H9 (cell line): ENCODE measurements at regions not wholly inside any gene's neighbourhood (a gene's known extent, or its start where the extent isn't known, plus 50 kb on each side); places are given as distances from the start of the nearest gene placed in this dataset.

Experiments used
- DNase-seq: peaks from one replicate; pipeline ENCODE4 v3.0.0-alpha.2; 2017
- H2AFZ ChIP-seq: one replicate; pipeline ENCODE4 v1.6.1; 2013; ENCODE audit warnings: mild to moderate bottlenecking, low read length, control low read depth, moderate library complexity
- H2AK5ac ChIP-seq: 2 replicates; pipeline ENCODE4 v1.6.1; 2013; ENCODE audit warnings: low read length, control low read depth, mixed read lengths; ENCODE audit not compliant: insufficient read length
- H2BK120ac ChIP-seq: one replicate; pipeline ENCODE4 v1.6.1; 2013; ENCODE audit warnings: low read depth, mild to moderate bottlenecking, low read length, control low read depth, inconsistent platforms; ENCODE audit not compliant: poor library complexity, severe bottlenecking
- H2BK12ac ChIP-seq: 2 replicates; pipeline ENCODE4 v1.6.1; 2013; ENCODE audit warnings: low read length, control low read depth, mixed read lengths, low read depth; ENCODE audit not compliant: insufficient read length
- H2BK15ac ChIP-seq: 2 replicates; pipeline ENCODE4 v1.6.1; 2013; ENCODE audit warnings: low read depth, low read length, control low read depth
- H2BK20ac ChIP-seq: one replicate; pipeline ENCODE4 v1.6.1; 2013; ENCODE audit warnings: low read depth, mild to moderate bottlenecking, low read length, control low read depth, inconsistent platforms; ENCODE audit not compliant: poor library complexity, severe bottlenecking
- H2BK5ac ChIP-seq: 2 replicates; pipeline ENCODE4 v1.6.1; 2013; ENCODE audit warnings: low read length, control low read depth, mixed read lengths; ENCODE audit not compliant: insufficient read length
- H3K14ac ChIP-seq: 2 replicates; pipeline ENCODE4 v1.6.1; 2013; ENCODE audit warnings: low read length, control low read depth; ENCODE audit not compliant: insufficient read depth
- H3K18ac ChIP-seq: 2 replicates; pipeline ENCODE4 v1.6.1; 2013; ENCODE audit warnings: low read depth, mild to moderate bottlenecking, mixed read lengths, low read length, control low read depth; ENCODE audit not compliant: insufficient read length
- H3K23ac ChIP-seq: 2 replicates; pipeline ENCODE4 v1.6.1; 2013; ENCODE audit warnings: low read length, control low read depth, mixed read lengths, low read depth; ENCODE audit not compliant: insufficient read length
- H3K23me2 ChIP-seq: 2 replicates; pipeline ENCODE4 v1.6.1; 2013; ENCODE audit warnings: low read depth, mild to moderate bottlenecking, mixed read lengths, low read length, control low read depth; ENCODE audit not compliant: insufficient read length, poor library complexity, severe bottlenecking
- H3K27ac ChIP-seq: 2 replicates; pipeline ENCODE4 v1.5.1; 2013; ENCODE audit warnings: low read length, control low read depth, mixed read lengths, low read depth; ENCODE audit not compliant: insufficient read length
- H3K27me3 ChIP-seq: 2 replicates; pipeline ENCODE4 v1.6.1; 2013; ENCODE audit warnings: low read length, control low read depth, inconsistent platforms; ENCODE audit not compliant: insufficient read depth
- H3K4ac ChIP-seq: 2 replicates; pipeline ENCODE4 v1.6.1; 2013; ENCODE audit warnings: low read depth, mild to moderate bottlenecking, control low read depth, inconsistent platforms, low read length, moderate library complexity
- H3K4me1 ChIP-seq: 2 replicates; pipeline ENCODE4 v1.6.1; 2013; ENCODE audit warnings: low read length, control low read depth, inconsistent platforms; ENCODE audit not compliant: insufficient read depth
- H3K4me2 ChIP-seq: 2 replicates; pipeline ENCODE4 v1.6.1; 2013; ENCODE audit warnings: low read length, control low read depth, mixed read lengths; ENCODE audit not compliant: insufficient read length, insufficient read depth
- H3K56ac ChIP-seq: 2 replicates; pipeline ENCODE4 v1.6.1; 2013; ENCODE audit warnings: low read depth, mild to moderate bottlenecking, mixed read lengths, low read length, control low read depth; ENCODE audit not compliant: insufficient read length
- H3K79me1 ChIP-seq: 2 replicates; pipeline ENCODE4 v1.6.1; 2013; ENCODE audit warnings: low read depth, mild to moderate bottlenecking, moderate library complexity, low read length, control low read depth, inconsistent platforms; ENCODE audit not compliant: insufficient read depth, poor library complexity, severe bottlenecking
- H3K79me2 ChIP-seq: 2 replicates; pipeline ENCODE4 v1.6.1; 2013; ENCODE audit warnings: low read length, control low read depth, inconsistent platforms; ENCODE audit not compliant: insufficient read depth
- H3K9ac ChIP-seq: 2 replicates; pipeline ENCODE4 v1.6.1; 2013; ENCODE audit warnings: low read length, control low read depth, mixed read lengths; ENCODE audit not compliant: insufficient read length; ENCODE audit errors: extremely low read depth
- H3K9me3 ChIP-seq: one replicate; pipeline ENCODE4 v1.6.1; 2013; ENCODE audit warnings: low read depth, low read length, inconsistent platforms; ENCODE audit not compliant: control insufficient read depth
- H3T11ph ChIP-seq: one replicate; pipeline ENCODE4 v1.6.1; 2013; ENCODE audit warnings: mild to moderate bottlenecking, low read length, control low read depth, inconsistent platforms
- H4K20me1 ChIP-seq: one replicate; pipeline ENCODE4 v1.6.1; 2013; ENCODE audit not compliant: control insufficient read depth, insufficient read length, insufficient read depth
- H4K5ac ChIP-seq: 2 replicates; pipeline ENCODE4 v1.6.1; 2013; ENCODE audit warnings: low read depth, mild to moderate bottlenecking, mixed read lengths, low read length, control low read depth; ENCODE audit not compliant: insufficient read length
- H4K8ac ChIP-seq: replicated peaks from 2 replicates; pipeline ENCODE4 v1.6.1; 2013; ENCODE audit warnings: low read length, control low read depth, mixed read lengths, low read depth; ENCODE audit not compliant: insufficient read length
- H4K91ac ChIP-seq: 2 replicates; pipeline ENCODE4 v1.6.1; 2013; ENCODE audit warnings: low read depth, mild to moderate bottlenecking, moderate library complexity, mixed read lengths, low read length, control low read depth; ENCODE audit not compliant: insufficient read length
- H3K27ac Mint-ChIP-seq, 3 experiments: 2 replicates in 2 of 3; 3 replicates in 1 of 3; pipeline ENCODE4 v1.8.0; 2020 to 2021; ENCODE audit warnings: mixed read lengths in 3 of 3, mild to moderate bottlenecking in 1 of 3, moderate library complexity in 1 of 3
- H3K27me3 Mint-ChIP-seq: 2 replicates; pipeline ENCODE4 v1.8.0; 2021; ENCODE audit warnings: low read depth, mild to moderate bottlenecking, moderate library complexity, mixed read lengths
- H3K36me3 Mint-ChIP-seq, 3 experiments: 2 replicates in 2 of 3; 3 replicates in 1 of 3; pipeline ENCODE4 v1.8.0; 2020 to 2021; ENCODE audit warnings: low read depth in 3 of 3, mixed read lengths in 3 of 3; ENCODE audit not compliant: insufficient read depth in 1 of 3
- H3K4me1 Mint-ChIP-seq, 2 experiments: 2 replicates each; pipeline ENCODE4 v1.8.0; 2020; ENCODE audit warnings: mixed read lengths in 2 of 2
- H3K4me3 Mint-ChIP-seq, 2 experiments: 2 replicates in 1 of 2; 3 replicates in 1 of 2; pipeline ENCODE4 v1.8.0; 2020 to 2021; ENCODE audit warnings: mild to moderate bottlenecking in 2 of 2, mixed read lengths in 2 of 2, moderate library complexity in 1 of 2
- H3K9me3 Mint-ChIP-seq, 2 experiments: 2 replicates in 1 of 2; 3 replicates in 1 of 2; pipeline ENCODE4 v1.8.0; 2020; ENCODE audit warnings: mild to moderate bottlenecking in 2 of 2, mixed read lengths in 2 of 2, moderate library complexity in 1 of 2
- CTCF ChIP-seq: fragments of 200-600 bp; sonication (generic); conservative IDR thresholded peaks from 3 replicates; pipeline ENCODE4 v1.8.0; 2021; ENCODE audit warnings: antibody characterized with exemption, mild to moderate bottlenecking
- WGBS: extraction: QIAGEN DNeasy Blood & Tissue Kit; methylation state at CpG from one replicate; pipeline ENCODE4 v1.1.7; 2013; ENCODE audit warnings: missing lambda C conversion rate, low lambda C conversion rate, mixed read lengths; ENCODE audit not compliant: insufficient read length; ENCODE audit errors: extremely low coverage; 5-methylcytosine and 5-hydroxymethylcytosine counted together

GRCh38 chr15:58241872-58242271 is 103.7 kb downstream of the AQP9 start:
- no peaks in the 10 kb centered on the region for H4K20me1 ChIP-seq
- Mint-ChIP-seq H3K36me3 (peaks cover 8 to 16% (median 8%) of the 10 kb centered on the region in 3 experiments), H3K4me3 (no peak overlapping the region), H3K4me1 (peaks cover 21 to 25% of the 10 kb centered on the region in 2 experiments), H3K27me3 (peaks cover 11% of the 10 kb centered on the region), H3K27ac (peak overlapping the region in 1 of 3 experiments; percentile 39; a peak in 1 of 7 replicates), H3K9me3 (peaks cover 11 to 18% of the 10 kb centered on the region in 2 experiments)
- no CpG with 5 or more reads among the region's 7 CpGs for WGBS
- no peak overlapping the region for H4K91ac ChIP-seq
- H3K14ac ChIP-seq: no peak overlapping the region
- no peaks in the 10 kb centered on the region for H3K27me3 ChIP-seq
- H3K9me3 ChIP-seq: peaks cover 4% of the 10 kb centered on the region
- no peak overlapping the region for H2AK5ac ChIP-seq
- no peaks in the 10 kb centered on the region for H3K4me1 ChIP-seq
- H3K23me2 ChIP-seq: no peaks in the 10 kb centered on the region
- H2BK12ac ChIP-seq: no peak overlapping the region
- H3K4ac ChIP-seq: no peak overlapping the region
- H3K79me2 ChIP-seq: no peaks in the 10 kb centered on the region
- no peak overlapping the region for H2BK15ac ChIP-seq
- no peak overlapping the region for H3K9ac ChIP-seq
- no peak overlapping the region for H3T11ph ChIP-seq
- no peak for DNase-seq
- no peak overlapping the region for H2AFZ ChIP-seq
- no peak overlapping the region for H3K56ac ChIP-seq
- H2BK20ac ChIP-seq: no peak overlapping the region
- peak; percentile 20; the same call in 1 of the 3 replicates for TF ChIP-seq CTCF
- no peak overlapping the region for H2BK120ac ChIP-seq
- no peak overlapping the region for H2BK5ac ChIP-seq
- no peak overlapping the region for H3K4me2 ChIP-seq
- H3K18ac ChIP-seq: no peak overlapping the region
- no peak overlapping the region for H4K5ac ChIP-seq
- no peak overlapping the region for H3K23ac ChIP-seq
- H3K27ac ChIP-seq: no peak overlapping the region
- H3K79me1 ChIP-seq: no peaks in the 10 kb centered on the region
- H4K8ac ChIP-seq: no peak overlapping the region
